ENCODE measurements at regions not wholly inside any gene's neighbourhood (a gene's known extent, or its start where the extent isn't known, plus 50 kb on each side); places are given as distances from the start of the nearest gene placed in this dataset.

DNA sequence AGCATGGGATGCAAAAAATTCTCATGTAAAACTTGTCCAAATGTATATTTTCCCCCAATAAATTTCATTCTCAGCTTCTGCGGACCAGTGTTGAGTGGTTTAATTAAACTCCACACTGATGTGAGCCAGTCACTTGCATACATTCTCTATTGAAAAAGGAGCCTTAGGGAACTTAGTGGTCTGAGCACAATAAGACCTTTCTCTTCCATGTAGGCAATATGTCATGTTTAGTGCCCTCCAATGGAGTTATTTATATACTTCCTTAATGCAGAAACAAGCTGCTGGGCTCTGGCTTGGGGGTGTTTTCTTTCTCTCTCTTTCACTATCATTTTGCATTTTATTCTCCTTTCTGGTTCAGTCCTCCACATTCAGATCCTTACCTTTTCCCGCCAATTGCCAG is 196.9 kb downstream of the ANAPC10 start:
- no peak for DNase-seq (ENCODE audit: low read depth in 4 of 4, low spot score in 2 of 4)

DNA sequence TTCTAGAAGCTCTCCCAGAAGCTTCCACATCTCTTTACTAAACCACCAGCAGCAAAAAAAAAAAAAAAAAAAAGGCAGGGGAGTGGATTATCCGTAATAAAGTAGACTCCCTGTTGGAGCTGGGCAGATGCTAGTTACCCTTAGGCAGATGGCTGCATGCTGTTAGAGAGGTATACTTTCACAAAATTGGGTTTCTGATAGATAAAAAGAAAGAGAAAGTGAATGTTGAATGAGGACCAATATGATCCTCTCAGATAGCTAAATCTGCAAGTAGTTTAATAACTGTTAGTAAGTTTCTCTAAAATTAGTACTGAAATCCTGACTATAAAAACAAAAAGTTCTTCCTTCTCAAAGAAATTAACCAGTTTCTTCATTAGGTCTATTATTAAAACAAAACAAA is 195.4 kb downstream of the ANAPC10 start:
- no peak for DNase-seq (ENCODE audit: low read depth in 4 of 4, low spot score in 2 of 4)

DNA sequence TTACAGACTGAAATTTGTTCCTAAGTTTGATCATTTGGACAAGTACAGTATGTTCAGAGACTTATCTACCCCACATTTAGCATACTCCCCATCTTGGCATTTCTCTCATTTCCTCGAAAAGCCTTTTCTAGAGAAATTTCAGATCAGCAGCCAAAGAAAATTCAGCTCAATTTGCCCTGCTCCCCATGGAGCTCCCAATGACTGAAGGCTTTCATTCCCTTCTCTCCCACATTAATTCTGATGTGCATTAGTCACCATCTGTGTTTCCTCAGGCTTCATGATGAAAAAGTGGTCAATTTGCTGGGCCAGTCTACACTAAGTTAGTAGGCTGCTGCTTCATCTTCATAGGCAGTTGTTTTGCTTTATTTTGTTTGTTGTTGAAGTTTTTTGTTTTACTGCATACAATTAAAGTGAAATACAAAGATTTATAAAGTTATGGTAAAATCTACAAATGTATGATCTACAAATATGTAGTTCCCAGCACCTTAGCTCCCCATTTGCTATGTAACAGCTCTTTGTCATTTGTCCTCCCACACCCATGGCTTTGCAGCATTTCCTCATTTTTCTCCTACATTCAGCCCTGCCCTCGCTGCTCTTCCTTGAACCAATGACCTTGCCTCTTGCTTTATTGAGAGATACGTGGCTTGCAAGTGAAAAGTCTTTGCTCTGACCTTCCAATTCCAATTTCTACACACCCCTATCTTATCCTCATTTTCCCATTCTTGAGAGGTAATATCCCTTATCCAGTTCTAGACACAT is 193.9 kb downstream of the ANAPC10 start:
- DNase-seq (ENCODE audit: low read depth in 4 of 4, low spot score in 2 of 4) = no peak

DNA sequence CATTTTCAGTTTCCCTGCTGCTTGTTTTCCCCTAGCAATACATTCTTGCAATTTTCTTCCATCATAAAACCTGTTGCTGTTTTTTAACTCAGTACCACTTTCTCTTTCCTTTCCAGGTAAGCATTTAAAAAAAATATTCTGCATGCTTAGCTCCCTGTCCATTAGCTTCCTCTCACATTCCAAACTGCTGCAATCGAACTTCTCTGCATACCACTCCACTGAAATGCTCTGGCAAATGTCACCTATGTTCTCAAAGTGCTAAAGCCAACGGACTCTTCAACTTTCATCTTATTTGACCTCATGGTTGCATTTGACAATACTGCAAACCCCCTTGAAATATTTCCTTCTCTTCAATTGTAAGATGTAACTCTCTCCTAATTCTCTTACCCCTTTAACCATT is 192.7 kb downstream of the ANAPC10 start:
- no peak for DNase-seq (ENCODE audit: low read depth in 4 of 4, low spot score in 2 of 4)

DNA sequence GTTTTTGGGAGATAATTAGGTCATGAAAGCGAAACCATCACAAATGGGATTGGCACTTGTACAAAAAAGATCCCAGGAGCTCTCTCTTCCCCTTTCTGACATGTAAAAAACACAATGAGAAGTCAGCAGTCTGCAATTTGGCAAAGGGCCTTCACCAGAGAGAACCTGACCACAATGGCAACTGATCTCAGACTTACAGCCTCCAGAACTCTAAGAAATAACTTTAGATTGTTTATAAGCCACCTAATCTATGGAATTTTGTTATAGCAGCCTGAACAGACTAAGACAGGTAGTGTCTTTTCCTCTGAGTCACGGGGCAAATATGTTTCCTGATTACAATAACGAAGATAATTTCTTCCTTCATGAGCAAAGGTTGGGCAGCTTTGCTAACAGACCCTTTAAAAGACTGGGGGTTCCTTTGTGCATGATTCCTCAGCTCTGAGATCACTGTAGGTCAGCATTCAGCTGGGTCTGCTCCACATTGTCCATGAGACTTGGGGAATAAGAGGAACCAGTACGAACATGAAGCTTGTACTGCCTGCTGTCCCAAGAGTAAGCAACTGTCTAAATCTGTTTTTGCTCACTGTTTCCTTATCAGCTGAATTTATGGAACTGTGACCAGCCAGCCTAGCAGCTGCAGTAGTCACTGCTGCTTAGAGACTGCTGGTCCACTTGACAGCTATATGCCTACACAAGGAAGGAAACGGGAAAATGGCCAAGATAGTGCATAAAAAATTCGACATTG is 191.6 kb downstream of the ANAPC10 start:
- DNase-seq (ENCODE audit: low read depth in 4 of 4, low spot score in 2 of 4) = peak in 2 of 4 donors; percentile 2 to 6

DNA sequence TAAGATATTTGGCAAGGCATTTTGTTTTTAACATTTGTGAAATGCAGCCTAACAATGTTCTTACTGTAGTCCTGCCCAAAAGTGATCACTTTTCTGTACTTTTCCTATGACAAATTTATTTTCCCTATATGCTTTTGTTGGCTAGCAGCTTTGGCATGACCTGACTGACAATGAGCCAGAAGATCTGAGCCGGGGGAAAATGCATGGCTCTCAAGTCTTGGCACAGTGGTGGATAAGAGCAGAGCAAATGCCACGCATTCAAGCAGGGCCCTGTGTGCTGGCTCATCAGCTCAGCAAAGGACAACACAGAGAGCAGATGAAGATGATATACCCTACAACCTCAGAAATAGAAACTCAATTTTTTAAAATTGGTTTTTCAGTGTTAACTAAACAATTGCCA is 187.3 kb downstream of the ANAPC10 start:
- DNase-seq (ENCODE audit: low read depth in 4 of 4, low spot score in 2 of 4) = no peak

Data from left renal cortex interstitium (tissue), 4 donors.